ENCODE measurements at regions not wholly inside any gene's neighbourhood (a gene's known extent, or its start where the extent isn't known, plus 50 kb on each side); places are given as distances from the start of the nearest gene placed in this dataset.

DNA sequence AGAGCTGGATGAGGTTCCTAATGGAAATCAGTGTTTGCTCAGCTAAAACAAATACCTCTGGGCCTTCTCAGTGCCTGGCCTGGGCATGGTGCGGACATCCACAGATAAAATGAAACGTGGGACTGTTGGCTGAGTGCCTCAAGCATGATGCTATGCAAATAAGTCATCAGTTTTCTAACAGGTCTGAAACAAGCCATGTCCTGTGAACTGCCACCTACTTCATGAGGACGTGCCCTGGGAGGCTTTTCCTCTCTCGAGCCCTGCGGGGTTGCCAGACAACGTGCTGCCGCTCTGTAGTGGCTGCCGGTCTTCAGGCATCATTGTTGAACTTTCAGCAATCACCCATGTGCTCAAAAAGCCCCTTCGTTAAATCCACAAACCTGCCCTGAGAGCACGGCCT is 240.4 kb upstream of the IRX2 start:
- Histone ChIP-seq H3K4me2 (ENCODE audit: insufficient read depth, low read length) (no peak overlapping the region), H3K27ac (ENCODE audit: extremely low read depth, low read depth, low read length) (no peak overlapping the region), H3K4me1 (replicated peaks in 1 of 2; ENCODE audit: control insufficient read depth in 2 of 2, insufficient read depth in 2 of 2, low read length in 2 of 2) (no peaks in the 10 kb centered on the region), H3K9me1 (ENCODE audit: control insufficient read depth, insufficient read depth, low read length) (no peaks in the 10 kb centered on the region), H3K79me2 (ENCODE audit: control insufficient read depth, insufficient read depth, low read length) (no peaks in the 10 kb centered on the region), H3K9ac (ENCODE audit: insufficient read depth in 1 of 2, low read depth in 2 of 2, low read length in 2 of 2) (no peak overlapping the region), H3K9me3 (replicated peaks; ENCODE audit: control insufficient read depth, insufficient read depth, low read depth, low read length) (no peaks in the 10 kb centered on the region; the same call in 1 of the 2 replicates), H3K27me3 (ENCODE audit: control insufficient read depth in 2 of 2, insufficient read depth in 2 of 2, low read length in 2 of 2) (peaks cover 5 to 26% of the 10 kb centered on the region in 2 experiments; a peak in 3 of 5 replicates), H3K36me3 (ENCODE audit: control insufficient read depth, insufficient read depth, low read length) (no peaks in the 10 kb centered on the region), H4K20me1 (replicated peaks; ENCODE audit: control insufficient read depth, insufficient read depth, low read length) (no peaks in the 10 kb centered on the region; the same call in 1 of the 2 replicates), H3K4me3 (no peak overlapping the region), H2AFZ (ENCODE audit: low read depth, low read length) (no peak overlapping the region)
- in situ Hi-C loops (cut with MboI) (no loop called here), intact Hi-C loops (cut with micrococcal nuclease) (no loop called here)
- FAIRE-seq, result no peak
- CTCF ChIA-PET (ENCODE audit: low intra/inter-chr PET ratio), result no interaction called here
- POLR2A ChIA-PET, result no interaction called here
- ATAC-seq, result no peak
- no TSS peak for BruUV-seq (replicated peaks)
- no peak for DNase-seq (ENCODE audit: extremely low read depth in 1 of 4, low spot score in 3 of 4)
- TF ChIP-seq CBX1 (IDR thresholded peaks at IDR 0.05; ENCODE audit: low read depth) (no peak), NFRKB (IDR thresholded peaks at IDR 0.05; ENCODE audit: low read depth) (no peak), ZNF561 (CRISPR knock-in tag; conservative IDR thresholded peaks at IDR 0.05) (no peak), TSC22D4 (tag; IDR thresholded peaks at IDR 0.05) (no peak), CBX5 (IDR thresholded peaks at IDR 0.05; ENCODE audit: borderline replicate concordance, low read depth) (no peak), BRD4 (IDR thresholded peaks at IDR 0.05) (no peak), TRIM24 (IDR thresholded peaks at IDR 0.05) (no peak), DPF2 (IDR thresholded peaks at IDR 0.05) (no peak), FOSL1 (tag; conservative IDR thresholded peaks at IDR 0.05) (no peak), RBM39 (optimal IDR thresholded peaks at IDR 0.05; ENCODE audit: low read depth, low read length) (no peak)
- TF ChIP-seq, protein P1, sequence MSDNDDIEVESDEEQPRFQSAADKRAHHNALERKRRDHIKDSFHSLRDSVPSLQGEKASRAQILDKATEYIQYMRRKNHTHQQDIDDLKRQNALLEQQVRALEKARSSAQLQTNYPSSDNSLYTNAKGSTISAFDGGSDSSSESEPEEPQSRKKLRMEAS (CRISPR knock-in tag; IDR thresholded peaks at IDR 0.05), result no peak
- TF ChIP-seq, protein P2, sequence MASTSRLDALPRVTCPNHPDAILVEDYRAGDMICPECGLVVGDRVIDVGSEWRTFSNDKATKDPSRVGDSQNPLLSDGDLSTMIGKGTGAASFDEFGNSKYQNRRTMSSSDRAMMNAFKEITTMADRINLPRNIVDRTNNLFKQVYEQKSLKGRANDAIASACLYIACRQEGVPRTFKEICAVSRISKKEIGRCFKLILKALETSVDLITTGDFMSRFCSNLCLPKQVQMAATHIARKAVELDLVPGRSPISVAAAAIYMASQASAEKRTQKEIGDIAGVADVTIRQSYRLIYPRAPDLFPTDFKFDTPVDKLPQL (IDR thresholded peaks at IDR 0.05; ENCODE audit: extremely low read depth, insufficient read length), result no peak
- 0% methylated on average over 10 of the region's 10 CpGs for WGBS (ENCODE audit: insufficient coverage, low coverage, missing lambda C conversion rate)
